ENCODE measurements at regions not wholly inside any gene's neighbourhood (a gene's known extent, or its start where the extent isn't known, plus 50 kb on each side); places are given as distances from the start of the nearest gene placed in this dataset.

DNA sequence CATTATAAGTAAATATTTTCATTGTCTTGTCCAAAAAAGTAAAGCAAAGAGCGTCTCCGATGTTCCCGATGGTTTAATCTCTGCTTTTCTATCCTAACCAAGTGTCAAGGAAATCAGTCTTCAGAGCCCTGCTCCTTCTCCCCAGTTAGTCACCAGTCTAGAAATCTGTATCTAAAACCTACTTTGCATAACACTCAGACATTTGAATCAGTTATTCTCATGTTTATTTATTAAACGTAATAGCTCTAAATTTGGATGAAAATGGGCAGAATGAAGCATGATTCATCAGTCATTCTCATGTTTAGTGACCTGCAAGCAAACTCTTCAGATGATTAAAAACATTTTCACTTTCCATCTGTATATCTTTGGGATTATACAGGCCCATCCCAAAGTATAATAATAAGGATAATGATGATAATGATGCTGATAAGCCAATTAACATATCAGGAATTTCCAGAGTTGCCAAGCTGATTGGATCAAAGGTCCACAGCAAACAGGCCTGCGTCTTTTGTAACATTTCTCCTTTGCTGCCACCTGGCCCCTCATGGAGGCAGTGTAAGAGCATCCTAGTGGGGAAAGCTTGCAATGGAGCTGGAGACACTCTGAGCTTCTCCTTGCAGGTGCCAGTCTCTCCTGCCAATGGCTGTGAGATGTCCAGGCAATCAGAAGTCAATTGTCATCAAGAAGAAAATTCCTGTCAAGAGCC lies 273.9 kb downstream of the IGSF11 start:
- TF ChIP-seq SNAI2 (CRISPR knock-in tag; IDR thresholded peaks at IDR 0.05), result no peak
- no peak for TF ChIP-seq ZNF70 (CRISPR knock-in tag; IDR thresholded peaks at IDR 0.05)
- TF ChIP-seq ESRRG (CRISPR knock-in tag; IDR thresholded peaks at IDR 0.05), result no peak
- TF ChIP-seq GLIS3 (CRISPR knock-in tag; IDR thresholded peaks at IDR 0.05), result no peak
- TF ChIP-seq, protein P1, sequence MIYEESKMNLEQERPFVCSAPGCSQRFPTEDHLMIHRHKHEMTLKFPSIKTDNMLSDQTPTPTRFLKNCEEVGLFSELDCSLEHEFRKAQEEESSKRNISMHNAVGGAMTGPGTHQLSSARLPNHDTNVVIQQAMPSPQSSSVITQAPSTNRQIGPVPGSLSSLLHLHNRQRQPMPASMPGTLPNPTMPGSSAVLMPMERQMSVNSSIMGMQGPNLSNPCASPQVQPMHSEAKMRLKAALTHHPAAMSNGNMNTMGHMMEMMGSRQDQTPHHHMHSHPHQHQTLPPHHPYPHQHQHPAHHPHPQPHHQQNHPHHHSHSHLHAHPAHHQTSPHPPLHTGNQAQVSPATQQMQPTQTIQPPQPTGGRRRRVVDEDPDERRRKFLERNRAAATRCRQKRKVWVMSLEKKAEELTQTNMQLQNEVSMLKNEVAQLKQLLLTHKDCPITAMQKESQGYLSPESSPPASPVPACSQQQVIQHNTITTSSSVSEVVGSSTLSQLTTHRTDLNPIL (CRISPR knock-in tag; IDR thresholded peaks at IDR 0.05; ENCODE audit: low read depth), result no peak
- no peak for TF ChIP-seq BACH2 (CRISPR knock-in tag; IDR thresholded peaks at IDR 0.05; ENCODE audit: borderline replicate concordance)
- no peak for TF ChIP-seq RARB (CRISPR knock-in tag; IDR thresholded peaks at IDR 0.05)
- TF ChIP-seq CSDC2 (CRISPR knock-in tag; IDR thresholded peaks at IDR 0.05), result no peak
- no peak for TF ChIP-seq ZNF565 (CRISPR knock-in tag; conservative IDR thresholded peaks at IDR 0.05; ENCODE audit: low read depth)
- no peak for TF ChIP-seq ZFP30 (CRISPR knock-in tag; IDR thresholded peaks at IDR 0.05)
- TF ChIP-seq, protein P2, sequence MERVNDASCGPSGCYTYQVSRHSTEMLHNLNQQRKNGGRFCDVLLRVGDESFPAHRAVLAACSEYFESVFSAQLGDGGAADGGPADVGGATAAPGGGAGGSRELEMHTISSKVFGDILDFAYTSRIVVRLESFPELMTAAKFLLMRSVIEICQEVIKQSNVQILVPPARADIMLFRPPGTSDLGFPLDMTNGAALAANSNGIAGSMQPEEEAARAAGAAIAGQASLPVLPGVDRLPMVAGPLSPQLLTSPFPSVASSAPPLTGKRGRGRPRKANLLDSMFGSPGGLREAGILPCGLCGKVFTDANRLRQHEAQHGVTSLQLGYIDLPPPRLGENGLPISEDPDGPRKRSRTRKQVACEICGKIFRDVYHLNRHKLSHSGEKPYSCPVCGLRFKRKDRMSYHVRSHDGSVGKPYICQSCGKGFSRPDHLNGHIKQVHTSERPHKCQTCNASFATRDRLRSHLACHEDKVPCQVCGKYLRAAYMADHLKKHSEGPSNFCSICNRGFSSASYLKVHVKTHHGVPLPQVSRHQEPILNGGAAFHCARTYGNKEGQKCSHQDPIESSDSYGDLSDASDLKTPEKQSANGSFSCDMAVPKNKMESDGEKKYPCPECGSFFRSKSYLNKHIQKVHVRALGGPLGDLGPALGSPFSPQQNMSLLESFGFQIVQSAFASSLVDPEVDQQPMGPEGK (CRISPR knock-in tag; IDR thresholded peaks at IDR 0.05; ENCODE audit: borderline replicate concordance), result no peak
- TF ChIP-seq, protein P3, sequence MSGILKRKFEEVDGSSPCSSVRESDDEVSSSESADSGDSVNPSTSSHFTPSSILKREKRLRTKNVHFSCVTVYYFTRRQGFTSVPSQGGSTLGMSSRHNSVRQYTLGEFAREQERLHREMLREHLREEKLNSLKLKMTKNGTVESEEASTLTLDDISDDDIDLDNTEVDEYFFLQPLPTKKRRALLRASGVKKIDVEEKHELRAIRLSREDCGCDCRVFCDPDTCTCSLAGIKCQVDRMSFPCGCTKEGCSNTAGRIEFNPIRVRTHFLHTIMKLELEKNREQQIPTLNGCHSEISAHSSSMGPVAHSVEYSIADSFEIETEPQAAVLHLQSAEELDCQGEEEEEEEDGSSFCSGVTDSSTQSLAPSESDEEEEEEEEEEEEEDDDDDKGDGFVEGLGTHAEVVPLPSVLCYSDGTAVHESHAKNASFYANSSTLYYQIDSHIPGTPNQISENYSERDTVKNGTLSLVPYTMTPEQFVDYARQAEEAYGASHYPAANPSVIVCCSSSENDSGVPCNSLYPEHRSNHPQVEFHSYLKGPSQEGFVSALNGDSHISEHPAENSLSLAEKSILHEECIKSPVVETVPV (CRISPR knock-in tag; IDR thresholded peaks at IDR 0.05), result no peak

Data from SK-N-SH treated with all-trans-retinoic acid at 6 μM for 48 hours (cell line).